ENCODE measurements at regions not wholly inside any gene's neighbourhood (a gene's known extent, or its start where the extent isn't known, plus 50 kb on each side); places are given as distances from the start of the nearest gene placed in this dataset.
"Not testable (repeated sequence)": the region's sequence is repeated elsewhere in the genome, so short reads cannot be mapped to it uniquely, and the experiment has no call there.

DNA sequence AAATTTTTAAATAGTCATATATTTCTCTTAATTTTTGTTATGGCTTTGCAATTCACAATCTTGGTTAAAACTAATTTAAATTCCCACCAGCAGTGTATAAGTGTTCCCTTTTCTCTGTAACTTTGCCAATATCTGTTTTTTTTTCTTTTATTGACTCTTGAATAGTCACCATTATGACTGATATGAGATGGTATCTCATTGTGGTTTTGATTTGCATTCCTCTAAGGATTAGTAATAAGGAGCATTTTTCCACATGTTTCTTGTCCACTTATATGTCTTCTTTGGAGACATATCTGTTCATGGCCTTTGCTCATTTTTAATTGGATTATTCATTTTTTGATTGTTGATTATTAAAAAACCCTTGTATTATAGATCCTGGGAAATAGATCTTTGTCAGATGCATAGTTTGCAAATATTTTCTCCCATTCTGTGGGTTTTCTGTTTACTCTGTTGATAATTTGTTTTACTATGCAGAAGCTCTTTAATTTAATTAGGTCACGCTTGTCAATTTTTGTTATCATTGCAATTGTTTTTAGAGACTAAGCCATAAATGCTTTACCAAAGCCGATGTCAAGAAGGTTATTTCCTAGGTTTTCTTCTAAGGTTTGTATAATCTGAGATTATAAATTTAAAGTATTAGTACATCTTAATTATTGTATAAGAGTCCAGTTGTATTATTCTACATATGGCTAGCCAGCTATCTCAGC is 610.9 kb downstream of the CHSY3 start:
- DNase-seq (ENCODE audit: low read depth in 4 of 4, low spot score in 3 of 4): no peak

- no peak for DNase-seq (ENCODE audit: low read depth in 4 of 4, low spot score in 3 of 4)
Measured at GRCh38 chr5:130502702-130503101, 598.4 kb downstream of the CHSY3 start.

GRCh38 chr5:130501151-130501865 is 597.0 kb downstream of the CHSY3 start:
- no peak for DNase-seq (ENCODE audit: low read depth in 4 of 4, low spot score in 3 of 4)

- not testable (repeated sequence) for DNase-seq (ENCODE audit: low read depth in 4 of 4, low spot score in 3 of 4)
Measured at GRCh38 chr5:130500495-130500894, 596.2 kb downstream of the CHSY3 start.

DNA sequence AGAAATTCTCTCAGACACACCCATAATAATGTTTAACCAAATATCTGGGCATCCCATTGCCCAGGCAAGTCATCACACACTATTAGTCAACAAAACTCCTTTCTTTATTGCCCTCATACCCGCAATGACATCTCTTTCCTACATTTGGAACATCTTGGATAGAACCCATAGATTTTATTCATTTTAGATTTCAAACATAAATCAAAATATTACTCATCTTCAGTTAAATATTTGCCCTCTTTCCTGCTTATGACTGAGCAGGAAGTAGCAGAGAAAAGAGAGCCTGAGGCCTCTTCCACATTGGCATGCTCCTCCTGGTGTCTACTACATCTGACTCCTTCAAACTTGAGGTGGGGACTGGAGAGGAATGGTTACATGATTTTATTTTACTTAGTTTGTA is 592.0 kb downstream of the CHSY3 start:
- no peak for DNase-seq (ENCODE audit: low read depth in 4 of 4, low spot score in 3 of 4)

GRCh38 chr5:130488252-130488651 is 584.0 kb downstream of the CHSY3 start:
- no peak for DNase-seq (ENCODE audit: low read depth in 4 of 4, low spot score in 3 of 4)

DNA sequence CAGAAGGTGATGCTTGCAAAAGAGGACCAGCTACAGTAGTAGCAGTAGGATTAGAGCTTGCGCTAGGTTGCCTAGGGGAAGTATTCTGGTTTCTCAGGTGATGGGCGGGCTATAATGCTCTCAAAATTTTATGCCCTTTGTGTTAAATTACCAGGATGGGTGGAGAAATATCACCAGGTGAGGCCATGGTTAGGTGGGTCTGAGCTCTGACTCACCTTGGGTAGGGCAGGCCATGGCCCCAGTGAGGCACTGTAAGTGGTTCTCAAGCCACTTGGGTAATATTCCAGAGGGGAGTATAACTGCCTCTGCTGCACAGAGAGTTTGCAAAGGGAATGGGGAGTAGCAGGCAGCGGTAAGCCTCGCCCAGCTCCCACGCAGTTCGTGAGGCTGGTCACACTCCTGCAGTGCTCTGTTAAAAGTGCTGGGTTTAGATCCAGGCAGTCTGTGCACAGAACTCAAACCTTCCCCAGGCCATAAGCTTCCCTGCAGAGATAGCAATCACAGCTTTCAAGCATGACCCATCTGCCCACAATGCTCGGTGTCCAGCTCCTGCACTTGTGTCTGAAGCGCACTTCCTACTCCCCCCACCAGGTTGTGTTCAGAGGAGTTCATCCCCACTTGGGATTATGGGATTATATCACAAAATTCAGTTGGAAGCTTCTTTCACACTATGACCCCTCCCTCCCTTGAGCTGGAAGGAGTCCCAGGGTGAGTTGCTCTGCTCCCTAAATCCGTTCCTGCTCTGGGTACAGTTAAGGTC is 575.0 kb downstream of the CHSY3 start:
- DNase-seq (ENCODE audit: low read depth in 4 of 4, low spot score in 3 of 4): no peak

- DNase-seq (ENCODE audit: low read depth in 4 of 4, low spot score in 3 of 4): no peak
Measured at GRCh38 chr5:130476325-130476724, 572.1 kb downstream of the CHSY3 start.

DNA sequence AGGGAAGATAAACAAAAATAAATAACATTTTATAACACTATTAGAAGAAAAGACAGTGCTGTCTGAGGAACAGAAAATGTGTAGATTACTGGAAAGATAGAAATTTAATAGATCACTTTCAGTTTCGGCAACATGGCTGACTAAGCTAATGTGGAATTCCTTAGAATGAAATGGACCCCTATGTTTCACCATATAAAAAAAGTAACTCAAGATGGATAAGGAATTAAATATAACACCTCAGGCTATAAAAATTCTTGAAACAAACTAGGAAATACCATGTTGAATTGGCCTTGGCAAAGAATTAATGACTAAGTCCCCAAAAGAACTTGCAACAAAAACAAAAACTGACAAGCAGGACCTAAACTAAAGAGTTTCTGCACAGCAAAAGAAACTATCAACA is 558.3 kb downstream of the CHSY3 start:
- DNase-seq (ENCODE audit: low read depth in 4 of 4, low spot score in 3 of 4): no peak

DNA sequence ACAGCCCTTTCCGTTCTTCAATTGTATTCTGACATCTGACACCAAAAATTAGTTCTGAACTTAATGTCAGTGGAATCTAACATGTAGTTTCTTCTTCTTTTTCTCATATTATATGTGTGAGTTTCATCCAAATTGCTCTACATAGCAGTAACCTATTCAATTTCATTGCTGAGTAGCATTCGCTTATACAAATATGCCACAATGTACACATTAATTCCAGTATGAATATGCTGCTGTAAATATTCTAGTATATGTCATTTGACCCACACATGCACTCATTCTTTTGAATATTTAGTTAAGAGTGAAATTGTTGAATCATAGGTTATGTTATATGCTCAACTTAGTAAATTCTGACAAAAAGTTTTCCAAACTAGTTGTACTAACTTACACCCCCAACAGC is 550.9 kb downstream of the CHSY3 start:
- no peak for DNase-seq (ENCODE audit: low read depth in 4 of 4, low spot score in 3 of 4)

DNA sequence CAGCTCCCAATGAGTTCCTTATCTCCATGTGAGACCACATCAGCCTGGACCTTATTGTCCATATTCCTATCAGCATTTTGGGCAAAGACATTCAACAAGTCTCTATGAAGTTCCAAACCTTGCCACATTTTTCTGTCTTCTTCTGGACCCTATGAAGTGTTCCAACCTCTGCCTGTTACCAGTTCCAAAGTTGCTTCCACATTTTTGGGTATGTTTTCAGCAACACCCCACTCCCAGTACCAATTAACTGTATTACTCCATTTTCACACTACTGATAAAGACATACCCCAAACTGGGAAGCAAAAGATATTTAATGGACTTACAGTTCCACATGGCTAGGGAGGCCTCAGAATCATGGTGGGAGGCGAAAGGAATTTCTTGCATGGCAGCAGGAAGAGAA is 548.5 kb downstream of the CHSY3 start:
- DNase-seq (ENCODE audit: low read depth in 4 of 4, low spot score in 3 of 4): no peak

DNA sequence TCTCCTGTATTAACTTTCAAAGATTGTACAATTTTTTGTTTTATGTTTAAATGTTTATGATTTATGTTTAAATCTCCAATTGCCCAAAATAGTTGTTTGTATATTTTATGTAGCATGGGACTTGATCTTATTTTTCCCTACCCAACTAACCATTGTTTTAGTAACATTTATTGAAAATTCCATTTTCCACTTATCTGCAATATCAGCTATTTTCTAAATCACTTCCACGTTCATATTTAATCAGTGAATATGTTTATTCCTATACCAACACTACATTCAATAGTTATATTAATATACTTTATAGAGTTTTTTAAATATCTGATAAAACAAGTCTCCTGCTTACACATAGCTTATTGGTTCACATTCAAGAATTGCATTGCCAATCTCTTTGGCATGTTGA is 532.2 kb downstream of the CHSY3 start:
- DNase-seq (ENCODE audit: low read depth in 4 of 4, low spot score in 3 of 4): no peak

DNA sequence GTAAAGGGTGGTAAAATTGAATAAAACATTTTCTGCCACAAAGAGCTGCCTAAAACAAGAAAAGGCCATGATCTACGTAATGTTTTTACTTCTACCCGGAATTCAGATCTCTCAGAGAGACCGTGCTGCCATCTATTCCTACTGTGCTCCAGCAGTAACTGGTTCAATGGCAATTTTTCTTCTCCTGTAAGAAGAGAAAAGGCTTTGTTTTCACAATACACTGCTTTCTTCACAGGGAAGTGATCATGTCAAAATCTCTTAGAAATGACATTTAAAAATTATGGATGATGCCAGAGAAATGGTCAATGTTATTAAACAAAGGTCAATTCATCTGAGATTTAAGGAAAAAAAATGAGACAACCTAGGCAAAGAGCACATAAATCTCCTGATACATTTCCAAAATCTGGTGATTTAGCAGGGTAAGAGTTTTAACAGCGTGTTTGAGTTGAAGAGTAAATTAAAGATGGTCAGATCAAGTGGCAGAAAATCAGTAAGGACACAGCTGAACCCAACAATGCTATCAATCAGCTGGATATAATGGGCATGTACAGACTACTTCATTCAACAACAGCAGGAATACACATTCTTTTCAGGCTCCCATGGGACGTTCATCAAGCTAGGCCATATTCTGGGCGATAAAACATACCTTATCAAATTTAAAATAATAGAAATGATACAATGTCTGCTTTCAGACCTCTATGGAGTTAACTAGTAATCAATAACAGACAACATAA is 523.1 kb downstream of the CHSY3 start:
- no peak for DNase-seq (ENCODE audit: low read depth in 4 of 4, low spot score in 3 of 4)

DNA sequence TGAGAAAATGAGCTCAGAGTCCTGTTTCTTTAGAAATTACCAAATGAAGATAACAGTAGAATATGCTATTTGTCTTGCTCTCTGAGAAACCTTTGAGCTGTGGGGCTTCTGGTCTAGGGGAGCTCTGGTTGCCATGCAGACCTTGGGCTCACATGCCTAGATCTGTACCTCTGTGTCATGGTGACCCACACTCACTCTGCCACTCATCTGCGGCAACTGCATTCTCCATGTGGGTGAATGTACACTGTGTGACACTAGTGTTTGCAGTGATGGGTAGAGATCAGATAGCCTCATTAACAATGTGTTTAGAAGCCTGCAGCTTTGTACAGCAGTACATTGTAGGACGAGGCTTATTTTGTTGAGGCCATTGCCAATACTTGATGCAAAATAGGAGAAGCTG is 521.2 kb downstream of the CHSY3 start:
- no peak for DNase-seq (ENCODE audit: low read depth in 4 of 4, low spot score in 3 of 4)

DNA sequence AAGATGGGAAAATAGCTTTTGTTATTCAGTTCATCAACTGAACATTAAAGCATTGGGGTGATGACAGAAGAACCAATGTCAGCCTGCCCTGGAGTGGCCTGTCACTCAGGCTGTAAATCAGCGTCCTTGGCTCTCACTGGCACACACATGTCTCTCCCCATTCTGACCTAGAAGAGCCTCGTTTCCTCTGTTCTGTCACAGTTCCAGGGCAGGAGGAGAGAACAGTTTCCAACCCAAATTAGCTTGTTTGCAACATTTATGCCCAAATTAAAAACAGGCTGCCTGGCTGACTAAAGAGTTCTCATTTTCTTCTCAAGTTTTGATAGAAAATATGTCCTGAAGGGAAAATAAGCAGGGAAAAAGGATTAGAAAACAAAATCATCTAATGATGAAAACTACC is 520.1 kb downstream of the CHSY3 start:
- no peak for DNase-seq (ENCODE audit: low read depth in 4 of 4, low spot score in 3 of 4)

- DNase-seq (ENCODE audit: low read depth in 4 of 4, low spot score in 3 of 4): no peak
Measured at GRCh38 chr5:130402906-130403305, 498.6 kb downstream of the CHSY3 start.

- no peak for DNase-seq (ENCODE audit: low read depth in 4 of 4, low spot score in 3 of 4)
Measured at GRCh38 chr5:130400091-130400490, 495.8 kb downstream of the CHSY3 start.

DNA sequence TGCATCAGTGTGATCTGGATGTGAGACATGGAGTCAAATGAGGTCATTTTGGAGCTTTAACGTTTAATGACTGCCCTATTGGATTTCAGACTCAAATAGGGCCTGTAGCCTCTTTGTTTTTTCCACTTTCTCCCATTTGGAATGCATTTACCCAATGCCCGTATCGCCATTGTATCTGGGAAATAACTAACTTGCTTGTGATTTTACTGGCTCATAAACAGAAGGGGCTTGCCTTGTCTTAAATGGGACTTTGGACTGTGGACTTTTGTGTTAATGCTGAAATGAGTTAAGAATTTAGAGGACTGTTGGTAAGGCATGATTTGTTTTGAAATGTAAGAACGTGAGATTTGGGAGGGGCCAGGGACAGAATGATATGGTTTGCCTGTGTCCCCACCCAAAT is 494.6 kb downstream of the CHSY3 start:
- DNase-seq (ENCODE audit: low read depth in 4 of 4, low spot score in 3 of 4): no peak

GRCh38 chr5:130397727-130398126 is 493.5 kb downstream of the CHSY3 start:
- not testable (repeated sequence) for DNase-seq (ENCODE audit: low read depth in 4 of 4, low spot score in 3 of 4)

DNA sequence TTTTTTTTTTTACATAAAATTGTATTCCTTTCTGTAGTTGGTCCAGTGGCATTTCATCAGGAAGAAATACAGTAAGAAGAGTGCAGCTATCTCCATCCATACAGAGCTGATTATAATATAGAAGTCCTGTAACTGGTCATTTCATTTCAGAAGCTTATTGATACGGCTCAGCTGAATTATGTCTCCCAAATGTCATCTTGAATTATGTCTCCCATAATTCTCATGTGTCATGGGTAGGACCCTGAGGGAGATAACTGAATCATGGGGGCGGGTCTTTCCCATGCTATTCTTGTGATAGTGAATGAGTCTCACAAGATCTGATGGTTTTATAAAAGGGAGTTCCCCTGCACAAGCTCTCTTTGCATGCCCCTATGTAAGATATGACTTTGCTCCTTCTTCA is 492.9 kb downstream of the CHSY3 start:
- no peak for DNase-seq (ENCODE audit: low read depth in 4 of 4, low spot score in 3 of 4)

DNA sequence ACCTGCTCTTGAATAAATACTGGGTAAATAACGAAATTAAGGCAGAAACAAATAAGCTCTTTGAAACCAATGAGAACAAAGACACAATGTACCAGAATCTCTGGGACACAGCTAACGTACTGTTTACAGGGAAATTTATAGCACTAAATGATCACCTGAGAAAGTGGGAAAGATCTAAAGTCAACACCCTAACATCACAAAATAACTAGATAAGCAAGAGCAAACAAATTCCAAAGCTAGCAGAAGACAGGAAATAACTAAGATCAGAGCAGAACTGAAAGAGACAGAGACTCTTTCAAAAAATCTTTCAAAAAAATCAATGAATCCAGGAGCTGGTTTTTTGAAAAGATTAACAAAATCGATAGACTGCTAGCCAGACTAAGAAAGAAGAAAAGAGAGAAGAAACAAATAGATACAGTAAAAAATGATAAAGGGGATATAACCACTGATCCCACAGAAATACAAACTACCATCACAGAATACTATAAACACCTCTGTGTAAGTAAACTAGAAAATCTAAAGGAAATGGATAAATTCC is 487.5 kb downstream of the CHSY3 start:
- DNase-seq (ENCODE audit: low read depth in 4 of 4, low spot score in 3 of 4): not testable (repeated sequence)

Data from right renal pelvis (tissue), 4 donors.